Adrenal gland (tissue), 5 donors: ENCODE measurements at regions not wholly inside any gene's neighbourhood (a gene's known extent, or its start where the extent isn't known, plus 50 kb on each side); places are given as distances from the start of the nearest gene placed in this dataset.

Experiments used
- CTCF ChIP-seq, 6 experiments: fragments of 450-650 bp in 4 of 6; fragments of 200-600 bp in 2 of 6; sonication (generic) in 1 of 6; IDR thresholded peaks; 1 replicate in 5 of 6; 2 replicates in 1 of 6; pipeline versions ENCODE4 v1.5.1 to v1.8.0; 2016 to 2021; ENCODE audit warnings: antibody characterized with exemption in 6 of 6, mild to moderate bottlenecking in 2 of 6, moderate library complexity in 1 of 6
- POLR2A ChIP-seq, 2 donors: fragments of 450-650 bp; IDR thresholded peaks; one replicate each; pipeline ENCODE4 v1.6.1; 2017; ENCODE audit warnings: antibody characterized with exemption in 2 of 2, mild to moderate bottlenecking in 2 of 2, moderate library complexity in 1 of 2
- donor health status: DM: no; HTN: no; CAD: no.

GRCh38 chr9:99299211-99300102 is 77.4 kb downstream of the SEC61B start:
- TF ChIP-seq CTCF (IDR thresholded peaks at IDR 0.05) (peak in 3 of 6 experiments; percentile 8 to 19 (median 8)), POLR2A (IDR thresholded peaks at IDR 0.05) (no peak)
